ENCODE measurements at regions not wholly inside any gene's neighbourhood (a gene's known extent, or its start where the extent isn't known, plus 50 kb on each side); places are given as distances from the start of the nearest gene placed in this dataset.

DNA sequence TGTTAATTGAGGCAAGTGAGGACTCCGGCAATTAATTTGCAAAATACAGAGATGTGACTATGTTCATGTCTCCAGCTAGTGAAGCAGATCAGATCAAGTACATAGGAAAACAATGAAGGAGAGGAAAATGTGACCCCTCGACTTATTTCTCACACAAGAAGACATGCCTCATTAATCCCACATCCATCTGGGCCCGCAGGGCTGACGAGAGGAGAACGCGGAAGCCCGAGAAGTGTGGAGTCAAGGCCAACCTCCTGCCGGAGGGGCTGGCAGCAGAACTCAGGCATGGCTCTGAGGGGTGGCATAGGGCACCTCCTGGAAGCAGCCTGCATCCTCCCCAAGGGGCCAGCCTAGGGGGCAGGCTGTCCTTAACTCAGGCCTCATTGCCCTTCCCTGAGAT, 54.4 kb downstream of the ZNF503 start:
- H2BK5ac ChIP-seq (ENCODE audit: low read length), result peak overlapping the region; percentile 82

DNA sequence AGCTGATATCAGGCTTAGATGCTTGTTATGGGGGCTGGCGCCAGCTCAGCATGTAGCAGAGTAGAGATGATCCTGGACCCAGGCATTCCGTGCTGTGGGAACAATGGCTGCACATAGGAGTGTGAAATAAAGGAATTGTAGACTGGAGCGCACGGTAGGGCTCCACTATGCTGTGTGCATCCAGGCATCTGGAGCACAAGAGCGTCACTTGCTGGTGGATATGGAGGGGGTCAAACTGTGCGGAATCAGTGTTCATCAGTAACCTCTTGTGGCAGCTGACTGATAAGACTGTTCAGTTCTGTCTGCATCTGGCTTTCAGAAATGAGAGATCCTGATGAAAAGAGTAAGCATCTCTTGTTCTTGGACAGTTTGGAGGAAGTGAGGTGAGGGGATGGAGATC, 55.8 kb downstream of the ZNF503 start:
- no CpG with 5 or more reads among the region's 6 CpGs for WGBS, 2 donors (ENCODE audit: extremely low coverage in 2 of 2, insufficient read length in 2 of 2, insufficient replicate concordance in 1 of 2)
- H3K27ac ChIP-seq (replicated peaks; ENCODE audit: low read length), result no peak overlapping the region
- no peak overlapping the region for H3K4me3 ChIP-seq (ENCODE audit: low read length in 2 of 2)
- peak overlapping the region; percentile 35 for H3K18ac ChIP-seq (ENCODE audit: low read length)
- H2BK5ac ChIP-seq (ENCODE audit: low read length), result no peak overlapping the region
- no peak overlapping the region for H4K91ac ChIP-seq (ENCODE audit: low read depth, low read length, poor library complexity)
- H3K9me3 ChIP-seq (replicated peaks in 1 of 2; ENCODE audit: control insufficient read depth in 2 of 2, insufficient read depth in 1 of 2, low read depth in 1 of 2, low read length in 2 of 2), result peaks cover 0 to 8% of the 10 kb centered on the region in 2 donors
- H3K4me2 ChIP-seq (ENCODE audit: insufficient read depth, low read length, poor library complexity, severe bottlenecking), result no peak overlapping the region
- no peaks in the 10 kb centered on the region for H3K36me3 ChIP-seq (replicated peaks in 1 of 2; ENCODE audit: control insufficient read depth in 2 of 2, insufficient read depth in 2 of 2, low read length in 2 of 2)
- peak overlapping the region; percentile 30 for H3K9ac ChIP-seq (ENCODE audit: low read depth, low read length, poor library complexity)
- H2BK15ac ChIP-seq (ENCODE audit: low read length), result no peak overlapping the region
- no peak overlapping the region for H2AFZ ChIP-seq (ENCODE audit: low read length)
- H4K8ac ChIP-seq (ENCODE audit: low read depth, low read length), result no peak overlapping the region
- peak overlapping the region; percentile 37 for H3K23ac ChIP-seq (ENCODE audit: low read depth, low read length, poor library complexity)
- no peak for DNase-seq (ENCODE audit: low spot score)
- no peak overlapping the region for H2AK5ac ChIP-seq (ENCODE audit: low read depth, low read length)
- no peak overlapping the region for H3K14ac ChIP-seq (ENCODE audit: low read length)
- H3K27me3 ChIP-seq (ENCODE audit: control insufficient read depth in 3 of 3, insufficient read depth in 3 of 3, low read depth in 1 of 3, low read length in 3 of 3), result peaks cover 0 to 8% (median 0%) of the 10 kb centered on the region in 3 experiments
- H3K79me1 ChIP-seq (ENCODE audit: low read depth, low read length), result peaks cover 2% of the 10 kb centered on the region
- H2BK120ac ChIP-seq (ENCODE audit: low read depth, low read length), result no peak overlapping the region
- H2BK12ac ChIP-seq (ENCODE audit: low read length), result no peak overlapping the region
- H3K4ac ChIP-seq (ENCODE audit: low read length), result no peak overlapping the region
- H3K4me1 ChIP-seq (ENCODE audit: control insufficient read depth in 2 of 2, insufficient read depth in 1 of 2, low read depth in 1 of 2, low read length in 2 of 2), result no peaks in the 10 kb centered on the region

More for the DNA sequence above, 54.4 kb downstream of the ZNF503 start:
- Histone ChIP-seq H3K14ac (ENCODE audit: low read length) (peak overlapping the region; percentile 38), H3K27me3 (ENCODE audit: control insufficient read depth in 3 of 3, insufficient read depth in 3 of 3, low read depth in 1 of 3, low read length in 3 of 3) (peaks cover 0 to 8% (median 0%) of the 10 kb centered on the region in 3 experiments), H2BK12ac (ENCODE audit: low read length) (no peak overlapping the region), H3K18ac (ENCODE audit: low read length) (no peak overlapping the region), H3K23ac (ENCODE audit: low read depth, low read length, poor library complexity) (no peak overlapping the region), H3K36me3 (replicated peaks in 1 of 2; ENCODE audit: control insufficient read depth in 2 of 2, insufficient read depth in 2 of 2, low read length in 2 of 2) (no peaks in the 10 kb centered on the region), H3K27ac (replicated peaks; ENCODE audit: low read length) (no peak overlapping the region), H3K9me3 (replicated peaks in 1 of 2; ENCODE audit: control insufficient read depth in 2 of 2, insufficient read depth in 1 of 2, low read depth in 1 of 2, low read length in 2 of 2) (peaks cover 0 to 8% of the 10 kb centered on the region in 2 donors), H2AK5ac (ENCODE audit: low read depth, low read length) (peak overlapping the region; percentile 63), H3K4ac (ENCODE audit: low read length) (no peak overlapping the region), H3K79me1 (ENCODE audit: low read depth, low read length) (peaks cover 2% of the 10 kb centered on the region), H4K91ac (ENCODE audit: low read depth, low read length, poor library complexity) (no peak overlapping the region), H3K4me1 (ENCODE audit: control insufficient read depth in 2 of 2, insufficient read depth in 1 of 2, low read depth in 1 of 2, low read length in 2 of 2) (no peaks in the 10 kb centered on the region), H4K8ac (ENCODE audit: low read depth, low read length) (no peak overlapping the region), H2AFZ (ENCODE audit: low read length) (no peak overlapping the region), H3K4me3 (ENCODE audit: low read length in 2 of 2) (no peak overlapping the region), H2BK120ac (ENCODE audit: low read depth, low read length) (no peak overlapping the region), H3K9ac (ENCODE audit: low read depth, low read length, poor library complexity) (no peak overlapping the region), H2BK15ac (ENCODE audit: low read length) (no peak overlapping the region), H3K4me2 (ENCODE audit: insufficient read depth, low read length, poor library complexity, severe bottlenecking) (no peak overlapping the region)
- no CpG with 5 or more reads among the region's 8 CpGs for WGBS, 2 donors (ENCODE audit: extremely low coverage in 2 of 2, insufficient read length in 2 of 2, insufficient replicate concordance in 1 of 2)
- no peak for DNase-seq (ENCODE audit: low spot score)

DNA sequence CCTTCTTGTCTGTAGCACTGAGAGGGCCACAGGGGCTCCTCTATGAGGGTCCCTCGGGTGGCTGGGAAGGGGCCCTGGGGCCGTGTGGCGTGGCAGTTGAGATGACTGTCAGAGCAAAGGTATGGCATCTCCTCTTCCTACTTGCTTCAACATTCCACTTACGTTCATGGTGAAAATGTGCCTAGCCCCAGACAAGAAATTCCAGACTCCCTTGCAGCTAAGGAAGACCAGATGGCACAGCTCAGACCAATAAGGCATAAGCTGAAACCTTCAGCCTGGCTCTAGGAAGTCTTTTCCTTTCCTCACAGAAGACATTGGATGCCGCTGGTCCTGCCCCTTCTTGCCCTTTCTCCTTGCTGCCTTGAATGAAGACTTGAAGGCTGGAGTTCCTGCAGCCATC, 57.4 kb downstream of the ZNF503 start:
- no peak for DNase-seq (ENCODE audit: low spot score)
- Histone ChIP-seq H2BK12ac (ENCODE audit: low read length) (no peak overlapping the region), H3K18ac (ENCODE audit: low read length) (peak overlapping the region; percentile 38), H2BK15ac (ENCODE audit: low read length) (no peak overlapping the region), H2AFZ (ENCODE audit: low read length) (no peak overlapping the region), H3K9me3 (replicated peaks in 1 of 2; ENCODE audit: control insufficient read depth in 2 of 2, insufficient read depth in 1 of 2, low read depth in 1 of 2, low read length in 2 of 2) (peaks cover 0 to 8% of the 10 kb centered on the region in 2 donors), H3K79me1 (ENCODE audit: low read depth, low read length) (peaks cover 2% of the 10 kb centered on the region), H3K14ac (ENCODE audit: low read length) (no peak overlapping the region), H2BK5ac (ENCODE audit: low read length) (no peak overlapping the region), H4K8ac (ENCODE audit: low read depth, low read length) (no peak overlapping the region), H3K9ac (ENCODE audit: low read depth, low read length, poor library complexity) (no peak overlapping the region), H4K91ac (ENCODE audit: low read depth, low read length, poor library complexity) (no peak overlapping the region), H3K4me3 (ENCODE audit: low read length in 2 of 2) (no peak overlapping the region), H2BK120ac (ENCODE audit: low read depth, low read length) (no peak overlapping the region), H3K4ac (ENCODE audit: low read length) (no peak overlapping the region), H3K36me3 (replicated peaks in 1 of 2; ENCODE audit: control insufficient read depth in 2 of 2, insufficient read depth in 2 of 2, low read length in 2 of 2) (no peaks in the 10 kb centered on the region), H2AK5ac (ENCODE audit: low read depth, low read length) (peak overlapping the region; percentile 37), H3K23ac (ENCODE audit: low read depth, low read length, poor library complexity) (no peak overlapping the region), H3K27me3 (ENCODE audit: control insufficient read depth in 3 of 3, insufficient read depth in 3 of 3, low read depth in 1 of 3, low read length in 3 of 3) (peaks cover 0 to 8% (median 0%) of the 10 kb centered on the region in 3 experiments), H3K27ac (replicated peaks; ENCODE audit: low read length) (no peak overlapping the region), H3K4me1 (ENCODE audit: control insufficient read depth in 2 of 2, insufficient read depth in 1 of 2, low read depth in 1 of 2, low read length in 2 of 2) (no peaks in the 10 kb centered on the region), H3K4me2 (ENCODE audit: insufficient read depth, low read length, poor library complexity, severe bottlenecking) (no peak overlapping the region)
- no CpG with 5 or more reads among the region's 5 CpGs for WGBS, 2 donors (ENCODE audit: extremely low coverage in 2 of 2, insufficient read length in 2 of 2, insufficient replicate concordance in 1 of 2)

DNA sequence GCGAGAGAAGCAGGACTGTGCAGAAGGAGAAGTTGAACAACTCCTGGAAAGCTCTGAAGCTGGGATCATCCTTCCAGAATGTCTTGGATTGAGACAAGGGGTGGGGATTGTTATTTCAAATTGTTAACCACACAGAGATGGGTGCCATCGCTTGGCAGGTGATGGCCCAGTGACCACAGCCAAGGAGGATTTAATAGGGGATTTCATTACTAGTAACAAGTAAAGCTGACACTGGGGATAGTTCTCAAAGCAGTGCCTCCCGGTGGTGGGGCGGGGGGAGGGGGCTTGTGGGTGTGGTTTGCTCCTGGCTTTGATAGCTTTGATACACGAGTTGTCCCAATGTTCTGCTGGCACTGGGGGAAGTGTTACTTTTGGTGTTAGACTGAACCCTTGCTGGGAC, 59.2 kb downstream of the ZNF503 start:
- Histone ChIP-seq H2AK5ac (ENCODE audit: low read depth, low read length) (no peak overlapping the region), H4K91ac (ENCODE audit: low read depth, low read length, poor library complexity) (no peak overlapping the region), H2BK5ac (ENCODE audit: low read length) (no peak overlapping the region), H2BK15ac (ENCODE audit: low read length) (no peak overlapping the region), H2BK120ac (ENCODE audit: low read depth, low read length) (no peak overlapping the region), H3K27ac (replicated peaks; ENCODE audit: low read length) (no peak overlapping the region), H3K4me1 (ENCODE audit: control insufficient read depth in 2 of 2, insufficient read depth in 1 of 2, low read depth in 1 of 2, low read length in 2 of 2) (no peaks in the 10 kb centered on the region), H3K9me3 (replicated peaks in 1 of 2; ENCODE audit: control insufficient read depth in 2 of 2, insufficient read depth in 1 of 2, low read depth in 1 of 2, low read length in 2 of 2) (peaks cover 0 to 8% of the 10 kb centered on the region in 2 donors), H3K23ac (ENCODE audit: low read depth, low read length, poor library complexity) (no peak overlapping the region), H4K8ac (ENCODE audit: low read depth, low read length) (no peak overlapping the region), H2BK12ac (ENCODE audit: low read length) (no peak overlapping the region), H3K4ac (ENCODE audit: low read length) (no peak overlapping the region), H3K4me2 (ENCODE audit: insufficient read depth, low read length, poor library complexity, severe bottlenecking) (no peak overlapping the region), H2AFZ (ENCODE audit: low read length) (no peak overlapping the region), H3K79me1 (ENCODE audit: low read depth, low read length) (peaks cover 2% of the 10 kb centered on the region), H3K4me3 (ENCODE audit: low read length in 2 of 2) (no peak overlapping the region), H3K18ac (ENCODE audit: low read length) (no peak overlapping the region), H3K27me3 (ENCODE audit: control insufficient read depth in 3 of 3, insufficient read depth in 3 of 3, low read depth in 1 of 3, low read length in 3 of 3) (peaks cover 0 to 8% (median 0%) of the 10 kb centered on the region in 3 experiments), H3K14ac (ENCODE audit: low read length) (no peak overlapping the region), H3K9ac (ENCODE audit: low read depth, low read length, poor library complexity) (no peak overlapping the region), H3K36me3 (replicated peaks in 1 of 2; ENCODE audit: control insufficient read depth in 2 of 2, insufficient read depth in 2 of 2, low read length in 2 of 2) (no peaks in the 10 kb centered on the region)
- WGBS, 2 donors (ENCODE audit: extremely low coverage in 2 of 2, insufficient read length in 2 of 2, insufficient replicate concordance in 1 of 2), result no CpG with 5 or more reads among the region's 5 CpGs
- no peak for DNase-seq (ENCODE audit: low spot score)

Data from neuronal stem cell (in vitro differentiated cells).